HEK293T (cell line): ENCODE measurements at regions not wholly inside any gene's neighbourhood (a gene's known extent, or its start where the extent isn't known, plus 50 kb on each side); places are given as distances from the start of the nearest gene placed in this dataset.

Experiments used
- ARNT ChIP-seq: fragments of 450-650 bp; IDR thresholded peaks from 2 replicates; pipeline ENCODE4 v1.6.1; 2017; ENCODE audit warnings: mild to moderate bottlenecking
- BHLHE40 ChIP-seq: fragments of 450-650 bp; IDR thresholded peaks from 2 replicates; pipeline ENCODE4 v1.6.1; 2016; ENCODE audit warnings: mild to moderate bottlenecking, moderate library complexity, borderline replicate concordance
- FOXA1 ChIP-seq: fragments of 450-650 bp; IDR thresholded peaks from 2 replicates; pipeline ENCODE4 v1.6.1; 2016; ENCODE audit warnings: mild to moderate bottlenecking
- FOXK2 ChIP-seq: fragments of 450-650 bp; IDR thresholded peaks from 2 replicates; pipeline ENCODE4 v1.6.1; 2016; ENCODE audit warnings: mild to moderate bottlenecking
- FOXM1 ChIP-seq: fragments of 450-650 bp; IDR thresholded peaks from 2 replicates; pipeline ENCODE4 v1.6.1; 2017; ENCODE audit warnings: mild to moderate bottlenecking, borderline replicate concordance
- L3MBTL2 ChIP-seq: fragments of 450-650 bp; conservative IDR thresholded peaks from 2 replicates; pipeline ENCODE4 v1.6.1; 2016; ENCODE audit warnings: mild to moderate bottlenecking
- LEF1 ChIP-seq: fragments of 450-650 bp; IDR thresholded peaks from 2 replicates; pipeline ENCODE4 v1.6.1; 2017; ENCODE audit warnings: mild to moderate bottlenecking, borderline replicate concordance
- PKNOX1 ChIP-seq: fragments of 450-650 bp; IDR thresholded peaks from 2 replicates; pipeline ENCODE4 v1.6.1; 2016
- SUZ12 ChIP-seq: fragments of 450-650 bp; IDR thresholded peaks from 2 replicates; pipeline ENCODE4 v1.6.1; 2016; ENCODE audit warnings: mild to moderate bottlenecking
- ZNF384 ChIP-seq: fragments of 450-650 bp; IDR thresholded peaks from 2 replicates; pipeline ENCODE4 v1.6.1; 2016

- TF ChIP-seq BHLHE40, result no peak
- no peak for TF ChIP-seq FOXM1
- TF ChIP-seq PKNOX1, result no peak
- no peak for TF ChIP-seq ARNT
- no peak for TF ChIP-seq L3MBTL2
- TF ChIP-seq ZNF384, result no peak
- no peak for TF ChIP-seq FOXK2
- TF ChIP-seq LEF1, result no peak
- no peak for TF ChIP-seq SUZ12
- no peak for TF ChIP-seq FOXA1
These were observed 154.8 kb upstream of the APCDD1 start for GRCh38 chr18:10299643-10300042.
